Sigmoid colon (tissue), 6 donors: ENCODE measurements at regions not wholly inside any gene's neighbourhood (a gene's known extent, or its start where the extent isn't known, plus 50 kb on each side); places are given as distances from the start of the nearest gene placed in this dataset.

Source experiments
- DNase-seq: peaks from one replicate; pipeline ENCODE4 v3.0.0-alpha.2; 2019
- H3K27ac ChIP-seq, 4 donors: fragments of 200-600 bp; sonication (generic); one replicate each; pipeline ENCODE4 v1.5.1; 2016 to 2019; ENCODE audit warnings: mild to moderate bottlenecking in 1 of 4
- H3K27me3 ChIP-seq, 3 donors: fragments of 200-600 bp; sonication (generic); one replicate each; pipeline ENCODE4 v1.5.1; 2019; ENCODE audit warnings: mild to moderate bottlenecking in 1 of 3
- H3K36me3 ChIP-seq, 4 donors: fragments of 200-600 bp; sonication (generic); one replicate each; pipeline ENCODE4 v1.5.1; 2016 to 2019
- H3K4me1 ChIP-seq, 4 donors: fragments of 200-600 bp; sonication (generic); one replicate each; pipeline ENCODE4 v1.5.1; 2017 to 2019
- H3K4me3 ChIP-seq, 4 donors: fragments of 200-600 bp; sonication (generic); one replicate each; pipeline ENCODE4 v1.5.1; 2017 to 2019; ENCODE audit warnings: mild to moderate bottlenecking in 2 of 4, moderate library complexity in 1 of 4
- H3K9me3 ChIP-seq, 4 donors: fragments of 200-600 bp in 3 of 4; sonication (generic) in 3 of 4; one replicate each; pipeline versions ENCODE4 v1.5.1 to v1.6.1; 2013 to 2019
- EP300 ChIP-seq, 4 donors: sonication (generic); formaldehyde crosslinking; IDR thresholded peaks; one replicate each; pipeline ENCODE4 v1.6.1; 2017; ENCODE audit warnings: antibody characterized with exemption in 4 of 4
- POLR2A ChIP-seq, 2 donors: fragments of 450-650 bp; IDR thresholded peaks; one replicate each; pipeline ENCODE4 v1.6.1; 2016; ENCODE audit warnings: antibody characterized with exemption in 2 of 2, mild to moderate bottlenecking in 2 of 2, moderate library complexity in 2 of 2
- POLR2AphosphoS5 ChIP-seq, 4 donors: sonication (generic); formaldehyde crosslinking; IDR thresholded peaks; one replicate each; pipeline ENCODE4 v1.6.1; 2017; ENCODE audit warnings: antibody characterized with exemption in 4 of 4
- WGBS, 2 donors: extraction: QIAGEN DNeasy Blood & Tissue Kit; methylation state at CpG; one replicate each; pipeline ENCODE4 v1.1.7; 2013; 5-methylcytosine and 5-hydroxymethylcytosine counted together
- intact Hi-C: fragments of 100-400 bp; cut with DNase I; formaldehyde crosslinking; loops from one replicate; pipeline ENCODE4 v1.15.1; 2023
- TF ChIP-seq, protein P1 (sequence below), 4 experiments: fragments of 450-650 bp in 3 of 4; fragments of 200-600 bp in 1 of 4; IDR thresholded peaks; one replicate each; pipeline ENCODE4 v1.5.1; 2016 to 2019; ENCODE audit warnings: antibody characterized with exemption in 4 of 4, mild to moderate bottlenecking in 3 of 4, moderate library complexity in 2 of 4
- donor health status: healthy with polysubstance abuse.
- donor health status: healthy.

DNA sequence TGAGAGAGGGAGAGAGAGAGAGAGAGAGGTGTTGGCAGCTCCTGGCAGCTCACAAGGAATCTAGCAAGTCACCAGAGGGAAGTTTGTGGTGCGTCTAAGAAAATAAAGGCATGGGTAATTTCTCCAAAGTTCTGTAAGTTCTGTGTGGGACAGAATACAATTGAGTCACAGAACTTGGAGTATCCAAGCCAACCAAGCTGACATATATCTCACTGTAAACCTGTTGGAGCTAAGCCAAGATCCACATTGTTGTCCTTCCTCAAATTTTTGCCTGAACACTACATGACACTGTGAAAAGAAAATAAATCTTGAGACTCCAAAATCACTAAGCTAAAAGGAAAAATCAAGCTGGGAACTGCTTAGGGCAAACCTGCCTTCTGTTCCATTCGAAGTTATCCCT lies 436.7 kb downstream of the MEI4 start:
- H3K27me3 ChIP-seq = no peaks in the 10 kb centered on the region
- 60 to 64% methylated on average over 2 of the region's 2 CpGs for WGBS, 2 donors

DNA sequence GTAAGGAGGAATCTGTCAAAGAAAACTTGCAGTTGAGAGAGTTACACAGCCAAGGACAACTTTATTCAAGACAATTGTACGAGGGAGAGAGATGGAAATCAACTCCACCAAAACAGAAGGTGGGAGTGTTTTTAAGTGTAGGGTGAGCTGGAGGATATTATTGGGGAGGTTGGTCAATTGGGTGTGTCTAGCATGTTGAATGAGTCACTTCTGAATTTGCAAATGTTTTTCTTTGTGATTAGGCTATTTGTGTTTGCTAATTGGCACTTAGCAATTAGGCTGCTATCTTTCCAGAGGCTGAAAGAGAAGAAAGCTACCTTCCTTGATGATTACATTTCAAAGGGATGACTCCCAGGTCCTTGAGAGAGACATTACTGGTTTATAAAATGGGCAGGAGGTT lies 441.1 kb downstream of the MEI4 start:
- WGBS, 2 donors = 45 to 52% methylated on average over 1 of the region's 1 CpG
- H3K36me3 ChIP-seq = no peaks in the 10 kb centered on the region
- DNase-seq = no peak
- H3K4me1 ChIP-seq = no peaks in the 10 kb centered on the region
- H3K9me3 ChIP-seq = no peaks in the 10 kb centered on the region
- H3K27ac ChIP-seq = no peak overlapping the region
- no peaks in the 10 kb centered on the region for H3K27me3 ChIP-seq
- TF ChIP-seq POLR2A (IDR thresholded peaks at IDR 0.05) = no peak
- no peak for TF ChIP-seq POLR2AphosphoS5 (IDR thresholded peaks at IDR 0.05)
- TF ChIP-seq, protein P1, sequence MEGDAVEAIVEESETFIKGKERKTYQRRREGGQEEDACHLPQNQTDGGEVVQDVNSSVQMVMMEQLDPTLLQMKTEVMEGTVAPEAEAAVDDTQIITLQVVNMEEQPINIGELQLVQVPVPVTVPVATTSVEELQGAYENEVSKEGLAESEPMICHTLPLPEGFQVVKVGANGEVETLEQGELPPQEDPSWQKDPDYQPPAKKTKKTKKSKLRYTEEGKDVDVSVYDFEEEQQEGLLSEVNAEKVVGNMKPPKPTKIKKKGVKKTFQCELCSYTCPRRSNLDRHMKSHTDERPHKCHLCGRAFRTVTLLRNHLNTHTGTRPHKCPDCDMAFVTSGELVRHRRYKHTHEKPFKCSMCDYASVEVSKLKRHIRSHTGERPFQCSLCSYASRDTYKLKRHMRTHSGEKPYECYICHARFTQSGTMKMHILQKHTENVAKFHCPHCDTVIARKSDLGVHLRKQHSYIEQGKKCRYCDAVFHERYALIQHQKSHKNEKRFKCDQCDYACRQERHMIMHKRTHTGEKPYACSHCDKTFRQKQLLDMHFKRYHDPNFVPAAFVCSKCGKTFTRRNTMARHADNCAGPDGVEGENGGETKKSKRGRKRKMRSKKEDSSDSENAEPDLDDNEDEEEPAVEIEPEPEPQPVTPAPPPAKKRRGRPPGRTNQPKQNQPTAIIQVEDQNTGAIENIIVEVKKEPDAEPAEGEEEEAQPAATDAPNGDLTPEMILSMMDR (IDR thresholded peaks at IDR 0.05) = no peak
- no peak for TF ChIP-seq EP300 (IDR thresholded peaks at IDR 0.05)
- intact Hi-C loops = no loop called here
- H3K4me3 ChIP-seq = no peak overlapping the region

More for the DNA sequence above, 436.7 kb downstream of the MEI4 start:
- Histone ChIP-seq H3K4me1 (no peaks in the 10 kb centered on the region), H3K27ac (no peak overlapping the region), H3K4me3 (no peak overlapping the region), H3K9me3 (no peaks in the 10 kb centered on the region), H3K36me3 (no peaks in the 10 kb centered on the region)
- intact Hi-C loops = no loop called here
- DNase-seq = no peak
- TF ChIP-seq POLR2AphosphoS5 (IDR thresholded peaks at IDR 0.05) = no peak
- TF ChIP-seq POLR2A (IDR thresholded peaks at IDR 0.05) = no peak
- TF ChIP-seq EP300 (IDR thresholded peaks at IDR 0.05) = no peak

DNA sequence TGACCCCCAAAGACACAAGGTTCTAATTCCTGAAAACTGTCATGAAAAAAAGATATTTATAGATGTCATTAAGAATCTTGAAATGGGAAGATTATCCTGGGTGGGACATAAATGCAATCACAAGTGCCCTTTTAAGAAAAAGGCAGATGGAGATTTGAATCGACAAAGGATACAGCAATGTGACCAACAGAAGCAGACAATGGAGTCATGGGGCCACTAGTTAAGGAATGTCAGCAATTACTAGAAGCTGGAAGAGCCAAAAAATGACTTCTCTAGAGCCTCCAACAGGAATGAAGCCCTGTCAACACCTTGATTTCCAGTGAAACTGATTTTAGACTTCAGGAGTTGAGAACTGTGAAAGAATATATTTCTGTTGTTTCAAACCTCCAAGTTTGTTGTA lies 448.5 kb downstream of the MEI4 start:
- Histone ChIP-seq H3K4me1 (no peaks in the 10 kb centered on the region), H3K36me3 (no peaks in the 10 kb centered on the region), H3K4me3 (no peak overlapping the region), H3K9me3 (no peaks in the 10 kb centered on the region), H3K27ac (no peak overlapping the region), H3K27me3 (no peaks in the 10 kb centered on the region)
- DNase-seq = no peak
- intact Hi-C loops = no loop called here
- TF ChIP-seq EP300 (IDR thresholded peaks at IDR 0.05) = no peak
- TF ChIP-seq, protein P1 (IDR thresholded peaks at IDR 0.05) = no peak
- no peak for TF ChIP-seq POLR2A (IDR thresholded peaks at IDR 0.05)
- no peak for TF ChIP-seq POLR2AphosphoS5 (IDR thresholded peaks at IDR 0.05)
- 86 to 94% methylated on average over 1 of the region's 1 CpG for WGBS, 2 donors

DNA sequence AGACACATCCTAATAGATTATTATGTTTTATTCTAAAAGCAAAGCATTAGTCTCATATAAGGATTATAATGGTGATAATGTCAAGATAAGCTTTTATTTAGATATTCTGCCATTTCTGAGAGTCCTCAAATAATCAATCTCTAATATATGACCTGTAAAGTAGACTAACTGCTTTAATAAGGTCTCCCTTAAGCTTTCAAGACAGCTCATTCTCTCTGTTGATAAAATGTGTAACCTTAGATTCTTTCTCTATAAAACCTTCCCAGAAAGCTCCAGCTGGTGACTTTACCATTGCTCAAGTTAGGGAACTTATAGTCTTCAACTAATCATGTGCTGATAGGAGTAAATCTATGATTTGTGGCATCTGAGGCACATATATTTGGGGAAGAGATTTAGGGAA lies 457.8 kb downstream of the MEI4 start:
- Histone ChIP-seq H3K4me3 (no peak overlapping the region), H3K4me1 (no peaks in the 10 kb centered on the region), H3K9me3 (no peaks in the 10 kb centered on the region), H3K27me3 (no peaks in the 10 kb centered on the region), H3K27ac (no peak overlapping the region), H3K36me3 (no peaks in the 10 kb centered on the region)
- no peak for DNase-seq
- no peak for TF ChIP-seq EP300 (IDR thresholded peaks at IDR 0.05)
- no peak for TF ChIP-seq POLR2A (IDR thresholded peaks at IDR 0.05)
- TF ChIP-seq POLR2AphosphoS5 (IDR thresholded peaks at IDR 0.05) = no peak
- intact Hi-C loops = no loop called here

DNA sequence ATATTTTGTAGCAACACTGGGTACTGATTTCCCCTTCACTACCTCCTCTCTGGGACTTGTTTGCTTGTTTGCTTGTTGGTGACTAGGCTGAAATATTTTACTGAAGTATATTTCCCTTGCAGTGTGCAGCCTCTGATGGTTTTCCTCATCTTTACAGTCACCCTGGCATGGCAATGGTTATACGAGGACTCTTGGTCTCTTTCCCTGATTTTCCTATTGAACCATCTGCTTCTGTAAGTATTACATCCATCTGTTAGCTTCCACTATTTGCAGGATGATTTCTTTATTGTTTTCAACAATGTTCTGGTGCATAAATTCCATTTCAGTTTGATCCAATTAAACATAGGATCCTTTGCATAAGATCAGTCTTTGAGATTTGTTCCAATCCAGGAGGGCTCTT lies 465.1 kb downstream of the MEI4 start:
- no peak for DNase-seq
- no peaks in the 10 kb centered on the region for H3K27me3 ChIP-seq
- H3K4me3 ChIP-seq = no peak overlapping the region
- no peak overlapping the region for H3K27ac ChIP-seq
- no peaks in the 10 kb centered on the region for H3K36me3 ChIP-seq
- no peaks in the 10 kb centered on the region for H3K9me3 ChIP-seq
- 53 to 58% methylated on average over 1 of the region's 1 CpG for WGBS, 2 donors
- intact Hi-C loops = no loop called here
- no peaks in the 10 kb centered on the region for H3K4me1 ChIP-seq
- TF ChIP-seq POLR2AphosphoS5 (IDR thresholded peaks at IDR 0.05) (no peak), POLR2A (IDR thresholded peaks at IDR 0.05) (no peak), EP300 (IDR thresholded peaks at IDR 0.05) (no peak)
- TF ChIP-seq, protein P1 (IDR thresholded peaks at IDR 0.05) = no peak

DNA sequence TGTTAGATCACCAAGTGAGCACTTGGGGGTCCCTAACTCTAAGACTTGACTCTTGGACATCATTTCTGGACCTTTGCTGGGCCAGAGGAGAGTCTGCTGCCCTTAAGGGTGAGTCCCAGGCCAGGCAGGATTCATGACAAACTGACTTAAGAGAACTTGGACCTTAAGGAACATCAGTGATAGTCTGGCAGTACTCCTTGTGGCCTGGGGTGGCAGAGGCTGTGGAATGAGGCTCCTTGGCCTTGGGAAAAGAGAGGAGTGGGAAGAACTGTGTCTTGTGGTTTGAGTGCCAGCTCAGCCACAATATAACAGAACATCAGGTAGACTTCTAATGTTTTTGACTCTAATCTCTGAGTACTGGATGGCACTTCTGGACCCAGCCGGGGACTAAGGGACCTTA lies 478.7 kb downstream of the MEI4 start:
- TF ChIP-seq POLR2A (IDR thresholded peaks at IDR 0.05) (no peak), EP300 (IDR thresholded peaks at IDR 0.05) (no peak), POLR2AphosphoS5 (IDR thresholded peaks at IDR 0.05) (no peak)
- TF ChIP-seq, protein P1 (IDR thresholded peaks at IDR 0.05) = no peak
- WGBS, 2 donors = 88 to 92% methylated on average over 1 of the region's 1 CpG
- DNase-seq = no peak
- intact Hi-C loops = no loop called here
- Histone ChIP-seq H3K4me1 (no peaks in the 10 kb centered on the region), H3K27ac (no peak overlapping the region), H3K9me3 (peaks cover 0 to 4% (median 0%) of the 10 kb centered on the region in 4 donors), H3K27me3 (no peaks in the 10 kb centered on the region), H3K36me3 (no peaks in the 10 kb centered on the region), H3K4me3 (no peak overlapping the region)
